ENCODE measurements at regions not wholly inside any gene's neighbourhood (a gene's known extent, or its start where the extent isn't known, plus 50 kb on each side); places are given as distances from the start of the nearest gene placed in this dataset.

GRCh38 chr4:128600996-128601871 lies 208.3 kb upstream of the JADE1 start (continued):
- TF ChIP-seq SP7 (tag by site-specific recombination; IDR thresholded peaks at IDR 0.05): peak; percentile 79
- no peak; the same call in 1 of the 2 replicates for TF ChIP-seq FEZF1 (tag by site-specific recombination; IDR thresholded peaks at IDR 0.05)
- no peak for TF ChIP-seq ZNF121 (tag by site-specific recombination; IDR thresholded peaks at IDR 0.05)
- TF ChIP-seq ZFHX2 (tag by site-specific recombination; conservative IDR thresholded peaks at IDR 0.05): peak; percentile 31
- TF ChIP-seq ZFP69B (tag by site-specific recombination; IDR thresholded peaks at IDR 0.05): peak; percentile 74; the same call in 1 of the 2 replicates
- TF ChIP-seq ZNF513 (tag by site-specific recombination; IDR thresholded peaks at IDR 0.05): no peak
- no peak for TF ChIP-seq REPIN1 (tag by site-specific recombination; IDR thresholded peaks at IDR 0.05; ENCODE audit: low read depth)

- Histone ChIP-seq H3K4me3 (ENCODE audit: low read depth, low read length) (no peak overlapping the region), H3K4me1 (ENCODE audit: control insufficient read depth, insufficient read depth, low read length) (no peaks in the 10 kb centered on the region), H3K27ac (ENCODE audit: extremely low read depth, low read depth, low read length) (no peak overlapping the region; the same call in 1 of the 2 replicates), H3K36me3 (ENCODE audit: control insufficient read depth in 2 of 2, insufficient read depth in 1 of 2, low read length in 2 of 2) (no peaks in the 10 kb centered on the region), H3K9me3 (ENCODE audit: control insufficient read depth, insufficient read depth, low read depth, low read length) (no peaks in the 10 kb centered on the region)
- POLR2A ChIA-PET: no interaction called here
- CTCF ChIA-PET: interaction anchor here (1.0 to 1.9 kb wide), 2 partner anchors 22 to 26 kb away, joined by 3 to 5 read pairs; no protein-coding TSS in a partner anchor
- TF ChIP-seq ZNF184 (tag by site-specific recombination; IDR thresholded peaks at IDR 0.05) (no peak), ZNF530 (tag by site-specific recombination; IDR thresholded peaks at IDR 0.05; ENCODE audit: low read depth) (no peak), ZNF704 (tag by site-specific recombination; IDR thresholded peaks at IDR 0.05) (no peak), HIC1 (tag by site-specific recombination; IDR thresholded peaks at IDR 0.05) (no peak), GLIS1 (tag by site-specific recombination; IDR thresholded peaks at IDR 0.05) (no peak), SCRT1 (tag by site-specific recombination; IDR thresholded peaks at IDR 0.05; ENCODE audit: borderline replicate concordance) (no peak), ZBTB44 (tag by site-specific recombination; IDR thresholded peaks at IDR 0.05) (no peak), ZFHX2 (tag by site-specific recombination; conservative IDR thresholded peaks at IDR 0.05) (no peak), ZNF112 (tag by site-specific recombination; IDR thresholded peaks at IDR 0.05) (no peak), ZBTB21 (tag by site-specific recombination; IDR thresholded peaks at IDR 0.05) (no peak), ZNF768 (tag by site-specific recombination; IDR thresholded peaks at IDR 0.05) (no peak), ZNF664 (tag by site-specific recombination; IDR thresholded peaks at IDR 0.05) (no peak), ZNF571 (tag by site-specific recombination; IDR thresholded peaks at IDR 0.05) (no peak), ZNF48 (tag by site-specific recombination; IDR thresholded peaks at IDR 0.05) (no peak), ZNF211 (tag by site-specific recombination; IDR thresholded peaks at IDR 0.05; ENCODE audit: low read depth) (no peak)
- TF ChIP-seq, protein P1, sequence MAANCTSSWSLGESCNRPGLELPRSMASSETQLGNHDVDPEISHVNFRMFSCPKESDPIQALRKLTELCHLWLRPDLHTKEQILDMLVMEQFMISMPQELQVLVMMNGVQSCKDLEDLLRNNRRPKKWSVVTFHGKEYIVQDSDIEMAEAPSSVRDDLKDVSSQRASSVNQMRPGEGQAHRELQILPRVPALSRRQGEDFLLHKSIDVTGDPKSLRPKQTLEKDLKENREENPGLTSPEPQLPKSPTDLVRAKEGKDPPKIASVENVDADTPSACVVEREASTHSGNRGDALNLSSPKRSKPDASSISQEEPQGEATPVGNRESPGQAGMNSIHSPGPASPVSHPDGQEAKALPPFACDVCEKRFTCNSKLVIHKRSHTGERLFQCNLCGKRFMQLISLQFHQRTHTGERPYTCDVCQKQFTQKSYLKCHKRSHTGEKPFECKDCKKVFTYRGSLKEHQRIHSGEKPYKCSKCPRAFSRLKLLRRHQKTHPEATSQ (tag by site-specific recombination; IDR thresholded peaks at IDR 0.05): no peak
Measured at GRCh38 chr4:128600410-128600809, 209.1 kb upstream of the JADE1 start.

Data from HEK293 (cell line).